GM23248 (cell line): ENCODE measurements at regions not wholly inside any gene's neighbourhood (a gene's known extent, or its start where the extent isn't known, plus 50 kb on each side); places are given as distances from the start of the nearest gene placed in this dataset.

ENCODE experiments used
- DNase-seq: peaks from one replicate; pipeline ENCODE4 v3.0.0-alpha.2; 2015
- H2AFZ ChIP-seq: fragments of 200-600 bp; sonication (generic); 2 replicates; pipeline ENCODE4 v1.6.1; 2016; ENCODE audit warnings: antibody characterized with exemption
- H3F3A ChIP-seq: fragments of 200-600 bp; sonication (generic); 2 replicates; pipeline ENCODE4 v1.6.1; 2016; ENCODE audit warnings: mild to moderate bottlenecking, antibody characterized with exemption, mixed run types; ENCODE audit not compliant: insufficient read depth
- H3K27ac ChIP-seq: fragments of 200-600 bp; sonication (generic); 2 replicates; pipeline ENCODE4 v1.5.1; 2016; ENCODE audit warnings: mild to moderate bottlenecking
- H3K27me3 ChIP-seq: fragments of 200-600 bp; sonication (generic); replicated peaks from 2 replicates; pipeline ENCODE4 v1.6.1; 2016; ENCODE audit warnings: mild to moderate bottlenecking; ENCODE audit not compliant: insufficient read depth
- H3K36me3 ChIP-seq: fragments of 200-600 bp; sonication (generic); 2 replicates; pipeline ENCODE4 v1.6.1; 2016; ENCODE audit warnings: low read depth, mild to moderate bottlenecking
- H3K4me1 ChIP-seq: fragments of 200-600 bp; sonication (generic); 2 replicates; pipeline ENCODE4 v1.6.1; 2016; ENCODE audit warnings: mild to moderate bottlenecking; ENCODE audit not compliant: insufficient read depth
- H3K4me2 ChIP-seq: fragments of 200-600 bp; sonication (generic); one replicate; pipeline ENCODE4 v1.6.1; 2016; ENCODE audit warnings: mild to moderate bottlenecking; ENCODE audit not compliant: unreplicated experiment
- H3K4me3 ChIP-seq: fragments of 200-600 bp; sonication (generic); 2 replicates; pipeline ENCODE4 v1.5.1; 2016; ENCODE audit warnings: mild to moderate bottlenecking
- H3K79me2 ChIP-seq: fragments of 200-600 bp; sonication (generic); 2 replicates; pipeline ENCODE4 v1.6.1; 2016; ENCODE audit warnings: mild to moderate bottlenecking; ENCODE audit not compliant: insufficient read depth
- H3K9ac ChIP-seq: fragments of 200-600 bp; sonication (generic); 2 replicates; pipeline ENCODE4 v1.6.1; 2016; ENCODE audit warnings: mild to moderate bottlenecking
- H3K9me2 ChIP-seq: fragments of 200-600 bp; sonication (generic); 2 replicates; pipeline ENCODE4 v1.6.1; 2016; ENCODE audit warnings: mixed run types, mild to moderate bottlenecking, moderate library complexity; ENCODE audit not compliant: insufficient read depth
- H3K9me3 ChIP-seq: fragments of 200-600 bp; sonication (generic); one replicate; pipeline ENCODE4 v1.6.1; 2017; ENCODE audit warnings: low read depth
- H4K20me1 ChIP-seq: fragments of 200-600 bp; sonication (generic); 2 replicates; pipeline ENCODE4 v1.6.0; 2016; ENCODE audit not compliant: insufficient read depth
- EZH2 ChIP-seq: fragments of 200-600 bp; sonication (generic); IDR thresholded peaks from 2 replicates; pipeline ENCODE4 v1.6.1; 2018; ENCODE audit warnings: antibody characterized with exemption, mild to moderate bottlenecking; ENCODE audit not compliant: insufficient read depth, poor library complexity, severe bottlenecking
- EZH2phosphoT487 ChIP-seq: fragments of 200-600 bp; sonication (generic); IDR thresholded peaks from 2 replicates; pipeline ENCODE4 v1.6.1; 2018; ENCODE audit warnings: antibody characterized with exemption, moderate library complexity, mild to moderate bottlenecking, low read depth; ENCODE audit not compliant: insufficient read depth
- WGBS, 2 experiments: methylation state at CpG; one replicate each; pipeline ENCODE4 v1.1.6; 2015 to 2017; ENCODE audit warnings: low lambda C conversion rate in 2 of 2, low coverage in 1 of 2; ENCODE audit errors: missing lambda C conversion rate in 2 of 2; 5-methylcytosine and 5-hydroxymethylcytosine counted together
- in situ Hi-C: fragments of 300-500 bp; cut with MboI; formaldehyde crosslinking; loops from 2 replicates; pipeline ENCODE4 v1.15.0; 2020

DNA sequence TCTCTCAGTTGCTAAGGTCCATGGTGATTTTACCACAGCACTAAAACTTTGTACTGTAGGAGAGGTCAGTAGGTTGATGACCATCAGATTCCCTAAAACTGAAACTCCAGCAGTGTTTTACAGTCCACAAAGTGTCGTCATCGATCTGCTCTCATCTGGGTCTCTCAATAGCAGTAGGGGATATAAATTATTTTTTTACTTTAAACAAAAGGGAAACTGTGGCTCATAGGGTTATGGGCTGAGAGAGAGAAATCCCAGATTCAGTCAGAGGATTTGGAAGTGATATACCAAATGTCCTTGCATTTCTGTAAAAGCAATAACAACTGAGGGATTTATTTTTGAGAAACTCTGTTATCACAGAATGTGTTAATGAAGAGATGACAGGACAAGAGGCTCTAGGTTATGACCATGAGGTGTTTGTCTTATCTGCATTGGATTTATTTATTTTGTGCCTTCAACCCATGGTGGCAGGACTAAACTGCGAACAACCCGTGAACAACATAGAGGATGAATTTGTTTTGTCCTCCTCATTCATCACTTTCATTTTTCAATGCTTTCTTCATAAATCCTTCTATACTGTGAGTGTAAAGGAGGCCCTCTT is 869.7 kb downstream of the OTOL1 start:
- Histone ChIP-seq H3K9me3 (no peaks in the 10 kb centered on the region), H3K79me2 (no peaks in the 10 kb centered on the region), H3K27me3 (no peaks in the 10 kb centered on the region), H3K27ac (no peak overlapping the region), H3K4me3 (no peak overlapping the region), H4K20me1 (no peaks in the 10 kb centered on the region), H3K36me3 (no peaks in the 10 kb centered on the region), H3K4me1 (no peaks in the 10 kb centered on the region), H3K9ac (no peak overlapping the region), H3F3A (no peaks in the 10 kb centered on the region), H3K4me2 (no peak overlapping the region), H2AFZ (no peak overlapping the region), H3K9me2 (no peaks in the 10 kb centered on the region; the same call in 1 of the 2 replicates)
- TF ChIP-seq EZH2 (no peak), EZH2phosphoT487 (no peak)
- 87 to 95% methylated on average over 4 of the region's 4 CpGs for WGBS, 2 experiments
- no peak for DNase-seq
- in situ Hi-C loops = no loop called here

DNA sequence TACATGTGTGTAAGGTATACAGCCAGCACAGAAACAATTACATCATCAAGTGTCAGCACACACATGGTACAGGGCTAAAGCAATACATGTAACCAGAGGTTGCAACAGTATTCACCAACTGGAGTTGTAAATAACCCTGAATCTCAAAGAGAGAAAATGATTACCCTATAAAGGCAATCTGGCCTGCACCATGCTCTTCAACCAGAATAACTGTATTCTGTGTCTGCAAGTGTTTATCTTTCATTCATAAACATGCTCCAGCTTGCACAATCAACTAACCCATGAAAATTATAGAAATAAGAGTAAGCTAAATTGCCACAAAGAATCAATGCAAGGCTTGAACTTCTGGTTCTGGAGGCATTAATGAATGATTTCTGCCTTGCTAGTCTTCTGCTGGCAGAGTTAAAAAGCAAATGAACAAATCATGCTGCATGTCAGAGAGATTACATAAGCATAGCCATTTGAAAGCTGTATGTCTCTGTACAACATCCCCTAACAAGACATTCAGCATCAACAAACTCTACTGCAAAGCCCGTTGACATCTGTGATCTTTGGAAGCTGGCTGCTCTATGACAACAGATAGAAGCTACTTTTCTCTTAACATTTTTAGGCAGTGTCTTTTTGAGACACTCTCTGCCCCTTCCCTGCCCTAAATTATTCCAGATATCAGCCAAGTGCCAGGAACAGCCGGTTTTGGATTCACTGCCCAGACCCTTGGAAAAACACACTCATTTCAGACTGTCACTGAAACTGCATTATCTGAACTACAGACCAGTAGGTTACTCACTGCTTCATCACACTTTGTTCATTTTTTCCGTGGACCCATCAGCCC is 871.0 kb downstream of the OTOL1 start:
- in situ Hi-C loops = no loop called here
- TF ChIP-seq EZH2phosphoT487 (no peak), EZH2 (no peak)
- Histone ChIP-seq H3K9me2 (no peaks in the 10 kb centered on the region; the same call in 1 of the 2 replicates), H3F3A (no peaks in the 10 kb centered on the region), H3K36me3 (no peaks in the 10 kb centered on the region), H3K9ac (no peak overlapping the region), H3K27me3 (no peaks in the 10 kb centered on the region), H3K79me2 (no peaks in the 10 kb centered on the region), H3K4me1 (no peaks in the 10 kb centered on the region), H3K27ac (no peak overlapping the region), H3K4me2 (no peak overlapping the region), H4K20me1 (no peaks in the 10 kb centered on the region), H3K9me3 (no peaks in the 10 kb centered on the region), H2AFZ (0 out of 2 replicates have a peak overlapping the region, but pooled peaks have one; percentile 21), H3K4me3 (no peak overlapping the region)
- DNase-seq = no peak
- WGBS, 2 experiments = 14 to 17% methylated on average over 3 of the region's 3 CpGs

DNA sequence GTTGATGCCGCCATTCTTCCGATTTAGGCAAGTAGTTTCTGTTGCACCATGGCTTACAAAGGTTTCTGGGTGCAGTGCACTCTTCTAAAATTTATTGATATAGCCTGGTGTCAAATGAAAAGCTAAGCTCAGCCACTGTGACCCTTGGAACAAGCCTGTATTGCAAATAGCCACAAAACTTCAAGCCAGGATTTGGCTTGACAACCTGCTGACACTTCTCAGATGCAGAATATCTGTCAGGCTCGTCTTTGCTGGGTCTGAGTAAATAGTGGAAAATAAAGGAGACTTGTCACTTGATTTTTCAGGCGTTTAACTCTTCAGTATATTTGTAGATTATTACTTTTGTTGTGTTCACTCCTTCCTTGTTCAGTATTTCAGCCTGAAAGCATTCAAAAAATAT is 871.8 kb downstream of the OTOL1 start:
- in situ Hi-C loops = no loop called here
- Histone ChIP-seq H3K9ac (no peak overlapping the region), H3K27ac (no peak overlapping the region), H4K20me1 (no peaks in the 10 kb centered on the region), H3K4me1 (no peaks in the 10 kb centered on the region), H2AFZ (0 out of 2 replicates have a peak overlapping the region, but pooled peaks have one; percentile 21), H3K4me3 (no peak overlapping the region), H3F3A (no peaks in the 10 kb centered on the region), H3K27me3 (no peaks in the 10 kb centered on the region), H3K79me2 (no peaks in the 10 kb centered on the region), H3K9me2 (no peaks in the 10 kb centered on the region), H3K36me3 (no peaks in the 10 kb centered on the region), H3K9me3 (no peaks in the 10 kb centered on the region), H3K4me2 (no peak overlapping the region)
- WGBS, 2 experiments = 54 to 55% methylated on average over 4 of the region's 4 CpGs
- TF ChIP-seq EZH2phosphoT487 = no peak
- no peak for TF ChIP-seq EZH2
- no peak for DNase-seq

DNA sequence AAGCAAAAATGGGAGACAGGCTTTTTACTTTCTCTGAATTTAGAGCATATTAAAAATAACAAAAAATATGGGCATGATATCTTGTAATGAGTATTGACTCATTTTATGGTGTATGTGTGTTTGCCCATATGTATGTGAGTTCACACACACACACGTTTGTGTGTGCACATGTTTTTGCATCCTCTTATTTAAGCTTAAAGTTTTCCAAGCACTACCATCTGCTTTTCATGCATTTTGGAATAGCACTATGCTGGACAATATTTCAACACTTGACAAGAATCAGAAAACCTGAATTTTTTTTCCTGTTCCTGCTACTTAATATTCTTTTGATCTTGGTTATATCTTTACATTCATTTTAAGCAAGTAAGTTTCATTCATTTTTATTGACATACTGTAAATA is 872.7 kb downstream of the OTOL1 start:
- Histone ChIP-seq H3K9me2 (no peaks in the 10 kb centered on the region), H3K4me2 (no peak overlapping the region), H3K4me1 (no peaks in the 10 kb centered on the region), H3K79me2 (no peaks in the 10 kb centered on the region), H4K20me1 (no peaks in the 10 kb centered on the region), H3K4me3 (no peak overlapping the region), H3K9me3 (no peaks in the 10 kb centered on the region), H3F3A (no peaks in the 10 kb centered on the region), H2AFZ (no peak overlapping the region), H3K36me3 (no peaks in the 10 kb centered on the region), H3K9ac (no peak overlapping the region), H3K27ac (no peak overlapping the region), H3K27me3 (no peaks in the 10 kb centered on the region)
- in situ Hi-C loops = no loop called here
- TF ChIP-seq EZH2phosphoT487 (no peak), EZH2 (no peak)
- WGBS, 2 experiments = 16 to 25% methylated on average over 1 of the region's 1 CpG
- DNase-seq = no peak
